WTC11 (cell line): ENCODE measurements at regions not wholly inside any gene's neighbourhood (a gene's known extent, or its start where the extent isn't known, plus 50 kb on each side); places are given as distances from the start of the nearest gene placed in this dataset.

ENCODE experiments used
- CTCF ChIP-seq: fragments of 200-600 bp; IDR thresholded peaks from 2 replicates; pipeline ENCODE4 v1.8.0; 2022; ENCODE audit warnings: antibody characterized with exemption
- IRF2 ChIP-seq: sonication (generic); formaldehyde crosslinking; IDR thresholded peaks from 2 replicates; pipeline ENCODE4 v1.8.0; 2022; ENCODE audit warnings: low read depth, missing genetic modification reagents, borderline replicate concordance
- MAX ChIP-seq: sonication (generic); formaldehyde crosslinking; IDR thresholded peaks from 2 replicates; pipeline ENCODE4 v1.8.0; 2022; ENCODE audit warnings: mild to moderate bottlenecking, missing genetic modification reagents
- ZNF138 ChIP-seq: sonication (generic); formaldehyde crosslinking; conservative IDR thresholded peaks from 2 replicates; pipeline ENCODE4 v1.8.1; 2022; ENCODE audit warnings: mild to moderate bottlenecking, moderate library complexity, missing genetic modification reagents

GRCh38 chr13:104143760-104144416, 1077.7 kb upstream of the SLC10A2 start:
- no peak for TF ChIP-seq CTCF
- no peak for TF ChIP-seq MAX
- no peak for TF ChIP-seq IRF2 (CRISPR knock-in tag)
- no peak for TF ChIP-seq ZNF138 (CRISPR knock-in tag)
